ENCODE measurements at regions not wholly inside any gene's neighbourhood (a gene's known extent, or its start where the extent isn't known, plus 50 kb on each side); places are given as distances from the start of the nearest gene placed in this dataset.
"Not testable (repeated sequence)": the region's sequence is repeated elsewhere in the genome, so short reads cannot be mapped to it uniquely, and the experiment has no call there.

- DNase-seq (ENCODE audit: low read depth, low spot score): no peak
These were observed 58.2 kb downstream of the TMEM270 start for GRCh38 chr7:73918926-73919693.

- no peak for DNase-seq (ENCODE audit: low read depth, low spot score)
These were observed 58.9 kb downstream of the TMEM270 start for GRCh38 chr7:73919694-73920375.

- no peak for DNase-seq (ENCODE audit: low read depth, low spot score)
These were observed 59.6 kb downstream of the TMEM270 start for GRCh38 chr7:73920406-73921134.

GRCh38 chr7:73921623-73922528 is 60.9 kb downstream of the TMEM270 start:
- no peak for DNase-seq (ENCODE audit: low read depth, low spot score)

GRCh38 chr7:73928644-73929043 is 67.7 kb downstream of the TMEM270 start:
- not testable (repeated sequence) for DNase-seq (ENCODE audit: low read depth, low spot score)

GRCh38 chr7:73931502-73931901 is 70.5 kb downstream of the TMEM270 start:
- no peak for DNase-seq (ENCODE audit: low read depth, low spot score)

- no peak for DNase-seq (ENCODE audit: low read depth, low spot score)
These were observed 71.4 kb downstream of the TMEM270 start for GRCh38 chr7:73932364-73932763.

- no peak for DNase-seq (ENCODE audit: low read depth, low spot score)
These were observed 72.1 kb downstream of the TMEM270 start for GRCh38 chr7:73933091-73933490.

- no peak for DNase-seq (ENCODE audit: low read depth, low spot score)
These were observed 76.0 kb downstream of the TMEM270 start for GRCh38 chr7:73936967-73937366.

GRCh38 chr7:73937650-73938049 is 76.7 kb downstream of the TMEM270 start:
- not testable (repeated sequence) for DNase-seq (ENCODE audit: low read depth, low spot score)

- no peak for DNase-seq (ENCODE audit: low read depth, low spot score)
These were observed 78.6 kb downstream of the TMEM270 start for GRCh38 chr7:73939528-73939927.

- no peak for DNase-seq (ENCODE audit: low read depth, low spot score)
These were observed 79.8 kb downstream of the TMEM270 start for GRCh38 chr7:73940701-73941238.

- peak; percentile 69 for DNase-seq (ENCODE audit: low read depth, low spot score)
These were observed 81.0 kb downstream of the TMEM270 start for GRCh38 chr7:73941836-73942551.

- no peak for DNase-seq (ENCODE audit: low read depth, low spot score)
These were observed 83.0 kb upstream of the ELN start for GRCh38 chr7:73945022-73945421.

GRCh38 chr7:73948287-73948686 is 79.7 kb upstream of the ELN start:
- DNase-seq (ENCODE audit: low read depth, low spot score): no peak

- no peak for DNase-seq (ENCODE audit: low read depth, low spot score)
These were observed 75.7 kb upstream of the ELN start for GRCh38 chr7:73952266-73952665.

GRCh38 chr7:73954181-73954580 is 73.8 kb upstream of the ELN start:
- DNase-seq (ENCODE audit: low read depth, low spot score): no peak

- DNase-seq (ENCODE audit: low read depth, low spot score): no peak
These were observed 73.1 kb upstream of the ELN start for GRCh38 chr7:73954861-73955260.

GRCh38 chr7:73960548-73960947 is 67.4 kb upstream of the ELN start:
- DNase-seq (ENCODE audit: low read depth, low spot score): no peak

GRCh38 chr7:73961991-73962390 is 66.0 kb upstream of the ELN start:
- DNase-seq (ENCODE audit: low read depth, low spot score): not testable (repeated sequence)
